AML-193 (cell line): ENCODE measurements at regions not wholly inside any gene's neighbourhood (a gene's known extent, or its start where the extent isn't known, plus 50 kb on each side); places are given as distances from the start of the nearest gene placed in this dataset.
"Not testable (repeated sequence)": the region's sequence is repeated elsewhere in the genome, so short reads cannot be mapped to it uniquely, and the experiment has no call there.

Source experiments
- DNase-seq, 2 experiments: peaks; one replicate each; lab custom pipeline; 2025; lab: John Stamatoyannopoulos, UW

DNA sequence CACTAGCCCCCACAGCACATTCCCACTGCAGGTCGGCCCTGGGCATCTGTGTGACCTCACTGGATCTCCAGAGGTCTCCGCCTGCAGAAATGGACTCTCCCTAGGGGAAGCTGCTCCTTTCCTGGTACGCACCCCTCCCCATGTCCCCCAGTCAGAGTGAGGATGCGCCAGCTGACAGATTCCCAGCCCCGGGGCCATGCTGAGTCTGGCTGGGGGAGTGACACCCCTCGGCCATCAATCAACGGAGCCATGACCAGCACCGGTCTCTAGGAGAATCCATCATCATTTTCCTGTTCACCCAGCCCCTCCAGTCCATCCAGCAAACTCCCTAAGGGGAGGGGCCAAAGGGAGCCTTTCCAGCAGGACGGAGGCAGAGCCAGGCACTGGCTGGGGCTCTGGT, 68.7 kb upstream of the PAX7 start:
- DNase-seq = no peak

DNA sequence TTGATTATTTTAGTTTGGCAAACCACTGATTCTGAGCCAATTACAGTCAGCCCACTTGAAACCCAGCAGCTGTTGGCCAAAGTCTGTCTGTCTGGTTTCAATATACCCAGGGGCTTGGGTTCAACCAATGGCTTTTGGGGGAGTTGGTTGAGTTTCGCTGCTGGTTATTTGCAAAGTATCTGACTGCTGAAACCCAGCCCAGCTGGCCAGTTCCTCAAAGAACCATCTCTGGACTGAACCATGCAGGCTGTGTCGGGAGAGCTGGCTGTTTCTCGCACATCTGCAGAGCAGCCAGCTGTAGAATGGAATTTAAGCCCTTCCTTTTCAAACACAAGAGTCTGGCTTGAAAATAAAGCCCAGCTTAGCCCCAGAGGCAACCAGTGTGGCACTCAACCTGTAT, 66.0 kb upstream of the PAX7 start:
- no peak for DNase-seq

GRCh38 chr1:18565321-18565720, 65.3 kb upstream of the PAX7 start:
- DNase-seq = no peak

DNA sequence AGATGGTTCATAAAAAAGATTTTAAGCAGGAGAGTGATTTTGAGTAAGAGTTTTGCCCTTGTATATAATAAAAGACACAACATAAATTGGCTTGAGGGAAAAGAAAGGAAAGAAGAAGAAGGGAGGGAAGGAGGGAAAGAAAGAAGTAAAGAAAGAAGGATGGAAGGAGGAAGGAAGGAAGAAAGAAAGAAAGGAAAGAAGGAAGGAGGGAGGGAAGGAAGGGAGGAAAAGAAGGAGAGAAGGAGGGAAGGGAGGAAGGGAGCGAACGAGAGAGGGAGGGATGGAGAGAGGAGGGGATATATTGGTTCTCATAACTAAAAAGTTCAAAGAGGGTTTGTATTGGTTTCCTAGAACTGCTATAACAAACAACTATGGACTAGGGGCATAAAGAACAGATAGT, 62.2 kb upstream of the PAX7 start:
- DNase-seq = no peak

GRCh38 chr1:18569251-18569650, 61.4 kb upstream of the PAX7 start:
- DNase-seq = no peak

- DNase-seq = no peak
These were observed 60.7 kb upstream of the PAX7 start for GRCh38 chr1:18569811-18570545.

GRCh38 chr1:18571275-18571674, 59.4 kb upstream of the PAX7 start:
- no peak for DNase-seq

GRCh38 chr1:18572022-18572880, 58.4 kb upstream of the PAX7 start:
- no peak for DNase-seq

- DNase-seq = no peak
These were observed 57.5 kb upstream of the PAX7 start for GRCh38 chr1:18573170-18573569.

- no peak for DNase-seq
These were observed 55.9 kb upstream of the PAX7 start for GRCh38 chr1:18574754-18575153.

DNA sequence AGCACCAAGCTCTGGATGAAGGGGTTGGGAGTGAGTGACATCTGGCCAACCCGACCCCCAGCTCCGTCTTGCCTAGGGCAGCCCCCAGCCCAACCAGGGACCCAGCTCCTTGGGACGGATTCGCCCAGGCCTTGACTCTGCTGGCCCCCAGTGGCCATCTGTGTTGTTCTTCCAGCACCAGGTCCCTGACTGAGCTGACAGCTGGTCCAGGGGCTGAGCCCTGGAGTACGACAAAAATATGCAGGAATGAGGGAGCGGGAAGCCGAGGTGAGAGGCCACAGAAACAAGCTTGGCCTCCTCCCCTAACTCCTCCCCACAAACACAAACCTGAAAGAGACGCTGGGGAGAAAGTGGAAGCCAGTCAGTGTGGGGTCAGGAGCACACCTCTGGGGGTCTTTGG, 55.0 kb upstream of the PAX7 start:
- DNase-seq = no peak

DNA sequence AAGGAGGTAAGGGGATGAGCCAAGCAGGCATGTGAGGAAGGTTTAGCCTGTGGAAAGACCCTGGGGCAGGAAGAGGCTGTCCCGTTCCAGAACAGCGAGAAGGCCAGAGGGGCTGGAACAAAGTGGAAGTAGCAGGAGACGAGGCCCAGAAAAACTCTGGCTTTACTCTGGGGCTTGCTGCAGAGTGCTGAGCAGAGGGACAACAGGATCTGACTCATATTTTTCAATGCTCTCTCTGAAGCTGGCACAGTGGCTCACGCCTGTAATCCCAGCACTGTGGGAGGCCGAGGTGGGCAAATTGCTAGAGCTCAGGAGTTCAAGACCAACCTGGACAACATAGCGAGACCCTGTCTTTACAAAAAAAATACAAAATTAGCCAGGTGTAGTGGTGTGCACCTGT, 52.4 kb upstream of the PAX7 start:
- no peak for DNase-seq

DNA sequence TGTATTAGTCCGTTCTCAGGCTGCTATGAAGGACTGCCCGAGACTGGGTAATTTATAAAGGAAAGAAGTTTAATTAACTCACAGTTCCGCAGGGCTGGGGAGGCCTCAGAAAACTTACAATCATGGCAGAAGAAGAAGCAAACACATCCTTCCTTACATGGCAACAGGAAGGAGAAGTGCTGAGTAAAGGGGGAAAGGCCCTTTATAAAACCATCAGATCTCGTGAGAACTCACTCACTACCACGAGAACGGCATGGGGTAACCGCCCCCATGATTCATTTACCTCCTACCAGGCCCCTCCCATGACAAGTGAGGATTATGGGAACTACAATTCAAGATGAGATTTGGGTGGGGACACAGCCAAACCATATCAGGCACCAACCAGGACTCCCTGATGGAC, 51.4 kb upstream of the PAX7 start:
- not testable (repeated sequence) for DNase-seq

DNA sequence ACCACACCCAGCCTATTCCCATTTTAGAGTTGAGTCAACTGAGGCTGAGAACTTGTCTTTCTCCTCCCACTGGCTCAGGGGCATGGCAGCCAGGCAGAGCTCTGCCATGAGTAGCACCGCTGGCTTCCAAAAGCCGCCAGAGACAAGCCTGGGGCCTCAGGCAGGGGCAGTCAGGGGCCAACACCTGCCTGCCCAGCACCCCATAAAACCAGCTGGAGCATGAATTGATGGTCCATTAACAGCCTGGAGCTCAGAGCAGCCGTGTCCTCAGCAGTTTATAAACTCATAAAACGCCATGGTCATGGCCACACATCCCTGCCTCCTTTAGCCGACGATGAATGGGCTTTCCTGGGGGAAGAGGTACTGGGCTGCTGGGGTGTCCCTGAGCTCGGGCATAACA, 50.6 kb upstream of the PAX7 start:
- DNase-seq = no peak

- DNase-seq = no peak
These were observed 49.8 kb upstream of the PAX7 start for GRCh38 chr1:18580691-18581419.
